ENCODE measurements at regions not wholly inside any gene's neighbourhood (a gene's known extent, or its start where the extent isn't known, plus 50 kb on each side); places are given as distances from the start of the nearest gene placed in this dataset.

DNA sequence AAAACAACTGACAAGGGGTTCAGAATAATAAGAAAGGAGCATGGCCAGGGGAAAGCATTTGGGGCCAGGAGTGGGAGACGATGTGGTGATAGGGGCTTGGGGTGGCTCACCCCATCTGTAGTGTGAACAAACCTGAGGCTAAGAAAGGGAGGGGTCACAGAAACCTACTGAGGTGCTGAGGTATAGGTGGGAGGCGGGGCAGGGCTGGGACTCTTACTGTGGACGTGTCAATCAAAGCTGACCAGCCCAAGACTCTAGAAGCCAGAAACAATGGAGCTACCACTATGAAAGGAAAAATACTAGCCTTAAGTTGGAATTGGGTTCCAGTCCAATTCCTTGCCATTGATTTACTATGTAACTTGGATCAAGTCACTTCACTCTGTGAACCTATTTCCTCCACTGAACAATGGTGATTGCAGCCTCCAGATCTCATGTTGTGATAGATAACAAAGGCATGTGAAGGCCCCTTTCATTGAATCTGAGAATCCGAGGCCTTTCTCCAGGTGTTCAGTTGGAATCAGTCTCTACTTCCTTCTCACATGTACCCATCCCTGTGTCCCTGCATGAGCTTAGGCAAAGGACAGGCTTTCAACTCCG lies 260.9 kb upstream of the HES1 start:
- DNase-seq (ENCODE audit: low read depth) = no peak

DNA sequence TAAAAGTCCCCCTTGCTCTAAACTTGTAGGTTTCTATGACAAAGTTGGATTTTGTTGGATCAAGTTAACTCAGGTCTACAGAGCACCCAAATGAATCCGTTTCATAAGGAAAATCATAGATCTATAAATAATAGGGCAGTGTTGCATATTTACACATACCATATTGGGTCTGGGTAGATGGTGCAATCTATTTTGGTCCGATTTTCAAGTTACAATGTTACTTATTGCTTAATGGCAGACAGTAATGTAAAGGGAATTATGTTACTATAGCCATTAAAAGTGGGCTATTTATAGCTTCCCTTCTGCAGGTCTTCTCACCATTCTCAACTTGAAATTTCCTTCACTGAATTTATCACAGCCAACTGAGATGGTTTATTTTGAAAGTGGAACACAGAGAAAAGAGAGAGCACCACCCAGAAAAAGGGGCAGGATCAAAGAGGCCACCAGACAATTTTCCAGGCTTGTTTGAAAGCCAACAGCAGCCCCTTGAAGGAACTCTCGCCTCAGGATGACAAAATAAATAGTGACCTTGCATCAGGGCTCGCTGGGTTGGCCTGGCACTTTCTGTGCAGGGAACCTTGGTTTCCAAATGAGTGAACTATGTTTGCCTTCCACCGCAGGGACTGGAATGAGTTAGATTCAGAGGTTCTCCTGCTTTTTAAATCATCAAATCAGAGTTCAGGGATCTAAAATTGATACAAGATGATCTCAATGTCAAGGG lies 260.2 kb upstream of the HES1 start:
- no peak for DNase-seq (ENCODE audit: low read depth)

DNA sequence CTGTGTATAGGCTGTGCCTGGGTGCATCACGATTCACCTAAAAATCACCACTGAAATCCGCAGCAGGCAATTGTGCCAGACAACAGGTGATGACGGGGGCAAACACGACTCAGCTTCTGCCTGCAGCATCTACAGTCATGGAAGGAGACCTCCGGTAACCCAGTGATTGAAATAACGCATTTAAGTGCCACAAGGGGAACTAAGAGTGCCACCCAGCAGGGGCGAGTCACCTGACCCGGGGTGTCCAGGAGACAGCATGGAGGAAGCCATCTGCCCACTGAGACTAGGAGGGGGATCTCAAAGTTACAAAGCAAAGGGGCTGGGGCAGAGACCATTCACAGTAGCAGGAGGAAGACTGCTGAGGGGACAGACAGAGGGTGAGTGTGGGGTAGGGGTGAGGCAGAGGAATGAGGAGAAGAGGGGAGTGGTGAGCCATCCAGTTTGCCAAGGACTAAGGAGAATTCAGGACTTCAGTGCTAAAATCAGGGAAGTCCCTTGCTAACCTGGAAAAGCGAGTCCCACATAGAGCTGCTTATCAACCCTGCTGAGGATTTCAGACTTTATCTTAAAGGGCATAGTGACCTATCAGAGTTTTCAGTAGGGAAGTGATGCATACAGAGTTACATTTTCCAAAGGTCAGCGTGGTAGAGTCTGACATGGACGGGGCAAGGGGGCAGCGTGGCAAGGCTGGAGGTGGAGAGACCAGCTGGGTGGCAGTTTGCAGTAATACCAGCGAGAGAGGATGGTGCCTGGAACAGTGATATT lies 256.7 kb upstream of the HES1 start:
- DNase-seq (ENCODE audit: low read depth) = no peak

DNA sequence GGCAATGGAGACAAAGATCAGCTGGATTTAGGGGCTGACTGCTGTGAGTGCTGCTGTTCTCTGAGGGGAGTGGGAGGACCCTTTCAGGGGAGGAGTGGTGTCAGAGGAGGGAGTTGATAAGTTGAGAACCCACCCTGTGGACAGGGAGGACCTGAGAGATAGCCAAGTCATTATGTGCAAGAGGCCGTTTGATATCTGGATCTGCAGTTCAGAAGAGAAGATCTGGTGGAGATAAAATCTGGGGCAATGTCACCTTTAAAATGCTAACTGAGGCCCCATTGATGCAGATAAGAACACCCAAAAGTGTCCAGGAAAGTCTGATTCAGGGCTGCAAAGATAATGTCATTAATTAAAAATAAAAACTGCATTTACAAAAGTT lies 256.1 kb upstream of the HES1 start:
- no peak for DNase-seq (ENCODE audit: low read depth)

DNA sequence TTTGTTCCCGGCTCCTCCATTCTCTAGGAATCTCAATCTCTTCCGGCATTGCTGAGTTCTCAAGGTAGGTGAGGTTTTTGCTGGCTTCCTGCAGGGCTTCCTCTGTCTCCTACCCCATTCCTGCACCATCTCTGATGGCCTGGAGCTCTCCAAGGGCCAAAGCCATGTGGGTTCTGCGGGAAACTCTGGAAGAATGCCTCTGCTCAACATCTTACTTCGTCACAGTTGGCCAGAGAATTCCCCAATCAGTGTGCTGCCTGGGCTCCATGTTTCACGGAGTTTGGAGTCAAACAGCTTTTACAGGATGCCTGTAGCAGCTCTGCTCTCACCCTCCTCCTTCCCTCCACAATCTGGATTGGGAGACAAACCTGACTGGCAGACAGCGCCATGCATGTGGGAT lies 253.9 kb upstream of the HES1 start:
- DNase-seq (ENCODE audit: low read depth) = no peak

DNA sequence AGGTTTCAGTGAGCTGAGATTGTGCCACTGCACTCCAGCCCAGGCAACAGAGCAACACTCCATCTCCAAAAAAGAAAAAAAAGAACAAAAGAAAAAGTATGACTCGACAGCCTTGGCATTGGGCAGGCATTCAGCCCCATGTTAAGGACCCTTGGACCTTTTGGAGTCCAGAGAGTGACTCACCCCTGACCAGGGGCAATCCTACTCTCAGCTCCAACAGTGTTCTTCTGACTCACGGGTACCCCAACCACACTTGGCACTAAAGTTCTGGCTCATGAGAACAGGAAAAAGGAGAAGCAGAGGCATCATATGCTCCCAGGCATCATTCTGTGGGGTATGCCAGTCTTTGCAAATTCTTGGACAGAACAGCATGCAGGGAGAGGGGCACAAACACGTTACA lies 252.4 kb upstream of the HES1 start:
- no peak for DNase-seq (ENCODE audit: low read depth)

DNA sequence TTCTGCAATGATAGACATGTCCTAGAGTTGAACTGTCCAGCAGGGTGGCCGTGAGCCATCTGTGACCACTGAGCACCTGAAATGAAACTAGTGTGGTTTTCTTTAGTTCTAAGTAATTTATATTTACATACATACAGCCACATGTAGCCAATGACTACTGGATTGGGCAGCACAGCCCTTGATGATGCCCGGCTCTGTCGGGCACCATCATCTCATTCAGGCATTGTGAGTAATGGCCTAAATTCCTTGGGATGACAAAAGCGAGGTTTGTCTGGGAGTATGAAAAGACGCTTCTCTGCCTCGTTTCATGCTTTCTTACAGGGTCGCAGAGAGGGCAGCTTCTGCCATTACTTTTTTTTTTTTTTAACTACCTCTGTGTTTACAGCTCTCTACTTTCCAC lies 251.9 kb upstream of the HES1 start:
- DNase-seq (ENCODE audit: low read depth) = no peak

DNA sequence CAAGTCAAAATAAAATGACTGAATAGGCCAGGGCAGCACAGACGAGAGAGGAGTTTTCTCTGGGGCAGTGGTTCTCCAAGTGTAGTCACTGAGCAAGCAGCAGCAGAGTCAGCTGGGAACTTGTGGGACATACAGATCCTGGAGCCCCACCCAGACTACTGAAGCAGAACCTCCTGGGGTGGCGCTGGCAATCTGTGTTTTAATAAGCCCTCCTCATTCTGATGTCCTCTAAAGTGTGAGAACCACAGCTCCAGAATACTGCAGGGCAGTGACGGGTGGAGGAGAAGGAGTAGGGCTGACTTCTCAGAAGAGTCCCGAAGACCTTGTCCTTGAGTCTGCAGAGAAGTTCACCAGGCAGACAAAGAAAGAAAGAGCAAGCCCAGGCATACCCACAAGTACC lies 251.3 kb upstream of the HES1 start:
- no peak for DNase-seq (ENCODE audit: low read depth)

DNA sequence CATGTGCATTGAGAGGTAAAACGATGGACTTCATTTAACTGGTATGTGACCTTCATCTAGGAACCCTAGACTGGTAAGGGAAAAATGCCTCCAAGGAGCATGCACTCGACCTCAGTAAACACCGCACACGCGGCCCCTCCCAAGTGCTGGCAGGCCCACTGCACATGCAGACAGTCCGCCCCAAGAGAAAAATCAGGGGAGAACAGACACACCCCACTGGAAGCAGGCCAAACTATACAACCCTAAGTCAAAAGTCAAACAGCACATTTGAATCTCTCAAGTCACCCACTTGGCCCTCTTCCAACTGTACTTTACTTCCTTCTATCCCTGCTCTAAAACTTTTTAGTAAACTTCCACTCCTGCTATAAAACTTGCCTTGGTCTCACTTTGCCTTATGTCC lies 250.1 kb upstream of the HES1 start:
- no peak for DNase-seq (ENCODE audit: low read depth)

DNA sequence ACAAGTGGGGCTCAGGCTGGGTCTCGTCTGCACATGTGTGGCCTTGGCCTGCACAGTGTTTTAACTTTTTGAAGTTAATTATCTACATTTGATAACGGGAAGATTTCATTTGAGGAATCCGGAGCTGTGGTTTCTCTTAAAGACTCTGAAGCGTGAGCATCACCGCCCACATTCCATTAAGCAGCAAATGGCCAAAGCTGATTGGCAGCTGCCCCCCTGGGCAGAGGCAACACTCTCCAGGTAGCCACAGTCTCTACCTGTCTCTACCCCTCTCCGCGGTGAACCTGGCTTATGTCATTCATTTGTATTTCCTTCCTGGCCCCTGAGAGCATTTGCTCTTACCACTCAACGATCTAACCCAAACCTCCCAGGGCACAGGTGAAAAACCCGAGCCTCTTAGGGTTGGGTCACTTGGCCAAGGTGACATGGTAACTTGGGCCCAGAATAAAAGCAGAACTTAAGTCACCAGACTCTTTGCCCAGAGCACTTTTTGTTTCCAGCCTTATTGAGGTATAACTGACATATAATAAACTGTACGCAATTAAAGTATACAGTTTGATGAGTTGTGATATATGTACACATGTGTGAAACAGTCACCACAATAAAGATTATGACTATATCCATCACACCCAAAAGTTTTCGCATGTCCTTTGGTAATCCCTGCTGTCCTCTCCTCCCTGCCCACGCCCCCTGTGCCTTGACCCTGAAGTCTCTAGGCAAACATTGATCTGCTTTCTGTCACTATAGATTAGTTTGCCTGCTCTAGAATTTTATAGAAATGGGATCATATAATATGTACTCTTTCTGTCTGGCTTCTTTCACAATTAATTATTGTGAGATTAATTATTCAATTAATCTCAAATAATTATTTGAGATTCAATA lies 245.7 kb upstream of the HES1 start:
- DNase-seq (ENCODE audit: low read depth) = no peak

DNA sequence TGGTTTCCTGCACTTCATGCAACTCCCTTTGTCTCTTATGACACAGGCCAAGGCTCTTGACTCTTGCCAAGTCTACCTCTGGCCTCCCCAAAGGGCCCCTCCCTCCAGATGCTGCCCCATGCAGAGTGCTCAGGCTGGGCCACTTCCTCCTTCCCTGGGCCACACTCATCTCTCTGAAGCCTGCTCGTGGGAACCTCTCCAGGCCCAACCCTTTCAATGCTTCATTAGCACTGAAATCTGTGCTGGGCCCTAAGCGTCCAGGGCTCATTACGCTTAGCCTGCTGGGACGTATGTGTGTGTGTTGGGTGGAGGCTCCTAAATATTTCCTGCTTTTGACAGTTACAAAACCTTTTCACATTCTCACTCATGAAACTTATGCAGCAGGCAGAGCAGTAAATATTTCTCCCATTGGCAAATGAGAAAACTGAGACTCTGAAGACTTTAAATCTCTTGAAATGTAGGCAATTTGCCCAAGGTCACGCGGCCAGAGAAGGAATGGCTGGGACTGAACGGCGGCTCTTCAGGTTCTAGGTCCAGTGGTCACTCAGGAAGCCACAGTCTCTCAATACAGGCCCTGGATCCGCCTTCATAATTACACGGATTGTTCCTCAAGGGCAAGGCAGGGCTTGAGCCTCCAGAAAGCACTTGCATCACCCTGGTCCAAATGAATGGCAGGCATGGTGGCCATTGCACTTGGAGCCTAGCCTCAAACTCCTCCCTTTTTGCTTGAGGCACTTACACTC lies 241.7 kb upstream of the HES1 start:
- DNase-seq (ENCODE audit: low read depth) = no peak

DNA sequence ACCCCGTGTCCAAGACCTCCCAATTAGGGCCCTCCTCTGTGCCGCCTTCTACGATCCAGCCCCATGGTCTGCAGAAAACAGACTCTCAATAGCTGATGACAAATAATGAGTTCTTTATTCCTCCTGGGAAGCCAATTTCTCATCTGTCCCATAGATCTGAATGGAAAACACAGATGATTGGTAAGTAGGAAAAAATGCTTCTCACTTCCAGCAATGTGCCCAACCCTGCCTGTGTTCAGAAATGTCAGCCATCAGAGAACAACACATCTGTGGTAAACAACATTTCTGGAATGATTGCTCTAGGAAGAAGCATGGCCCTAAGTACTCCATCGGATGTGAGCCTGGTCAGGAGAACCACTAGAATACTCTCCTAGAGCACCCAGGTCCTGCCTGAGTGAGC lies 240.5 kb upstream of the HES1 start:
- no peak for DNase-seq (ENCODE audit: low read depth)

DNA sequence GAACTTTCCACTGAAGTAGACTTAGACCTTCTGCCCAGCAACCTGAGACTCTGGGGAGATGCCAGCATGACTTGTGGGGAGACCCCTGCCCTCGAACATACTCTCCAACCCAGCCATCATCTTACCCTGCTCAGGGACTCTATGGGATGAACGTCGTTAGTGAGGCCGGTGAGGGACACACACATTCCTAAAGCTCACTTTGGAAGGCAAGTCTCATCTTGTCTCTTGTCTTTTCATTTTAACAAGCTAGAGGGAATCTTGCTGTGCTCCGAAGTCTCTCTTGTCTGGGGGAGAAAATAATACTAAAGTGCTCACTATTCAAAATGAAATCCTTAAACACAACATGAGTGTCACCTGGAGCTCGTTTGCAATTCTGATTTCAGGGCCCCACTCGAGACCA lies 239.5 kb upstream of the HES1 start:
- no peak for DNase-seq (ENCODE audit: low read depth)

DNA sequence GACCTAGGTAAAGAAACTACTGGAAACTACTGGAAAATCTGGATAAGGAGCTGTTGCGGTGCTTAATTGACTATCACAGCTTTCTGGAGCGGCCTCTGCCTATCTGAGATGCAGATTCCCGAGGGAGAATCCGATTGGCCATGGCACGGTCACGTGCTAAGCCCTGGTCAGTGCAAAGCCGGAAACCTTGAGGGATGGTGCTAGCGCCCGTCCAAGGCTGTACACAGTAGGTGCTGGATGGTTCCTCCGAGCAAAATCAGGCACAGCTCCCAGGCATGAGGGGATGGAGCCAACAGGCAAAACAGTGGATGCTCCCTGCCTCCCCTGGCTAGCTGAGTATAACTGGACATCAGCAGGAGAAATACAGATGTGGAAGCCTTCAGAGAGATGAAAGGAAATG lies 238.7 kb upstream of the HES1 start:
- no peak for DNase-seq (ENCODE audit: low read depth)

DNA sequence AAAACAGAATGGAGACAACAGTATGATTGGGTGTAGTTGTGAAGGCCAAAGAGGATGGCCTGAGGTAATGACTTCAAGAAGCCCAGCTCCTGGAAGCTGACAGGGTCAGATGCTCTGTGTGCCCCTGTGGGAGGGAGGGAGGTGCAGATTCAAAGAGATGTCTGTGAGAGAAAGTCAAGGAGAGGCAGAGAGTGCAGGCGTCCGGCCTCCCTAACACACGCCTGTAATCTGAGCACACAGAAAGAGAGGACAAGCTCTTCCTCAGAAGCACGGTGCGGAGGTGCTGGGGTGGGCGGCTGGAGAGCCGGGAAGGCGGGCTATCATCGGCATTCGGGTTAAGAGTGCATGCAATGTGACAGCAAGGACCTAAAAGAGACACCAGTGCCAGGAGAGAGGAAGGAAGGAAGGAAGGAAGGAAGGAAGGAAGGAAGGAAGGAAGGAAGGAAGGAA lies 238.2 kb upstream of the HES1 start:
- DNase-seq (ENCODE audit: low read depth) = no peak

DNA sequence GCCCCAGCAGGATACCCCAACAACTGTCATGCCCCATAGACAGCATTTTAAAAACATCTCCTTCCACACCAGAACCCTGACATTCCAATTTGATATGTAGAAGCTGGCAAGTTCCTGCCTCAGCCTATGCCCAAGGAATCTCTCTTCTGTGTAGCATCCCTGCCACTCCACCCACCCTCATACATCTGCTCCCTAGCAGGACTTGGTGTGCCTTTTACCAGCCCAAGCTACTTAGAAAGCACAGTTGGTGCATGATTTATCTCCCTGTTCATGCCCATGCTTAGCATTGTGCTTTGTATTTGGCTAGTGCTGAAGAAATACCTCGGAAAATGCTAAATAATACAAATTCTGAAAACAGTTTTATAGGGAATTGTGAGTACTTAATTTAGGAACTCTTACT lies 236.9 kb upstream of the HES1 start:
- no peak for DNase-seq (ENCODE audit: low read depth)

DNA sequence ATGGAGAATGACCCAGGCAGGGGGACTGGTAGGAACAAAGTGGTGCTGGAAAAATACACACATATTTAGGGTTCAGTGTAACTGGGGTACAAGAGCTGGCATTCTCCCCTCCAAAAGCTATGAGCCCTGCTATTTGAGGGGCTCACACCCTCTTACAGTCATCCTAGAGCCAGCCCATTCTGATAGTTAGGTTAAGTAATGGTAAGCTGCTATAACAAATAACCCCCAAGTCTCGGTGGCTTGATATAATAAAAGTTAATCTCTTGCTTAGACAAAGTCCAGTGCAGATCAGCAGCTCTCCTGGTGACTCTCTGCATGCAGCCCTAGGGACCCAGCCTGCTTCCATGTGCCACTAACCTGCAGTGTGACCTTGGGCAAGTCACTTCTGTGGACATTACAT lies 234.9 kb upstream of the HES1 start:
- no peak for DNase-seq (ENCODE audit: low read depth)

DNA sequence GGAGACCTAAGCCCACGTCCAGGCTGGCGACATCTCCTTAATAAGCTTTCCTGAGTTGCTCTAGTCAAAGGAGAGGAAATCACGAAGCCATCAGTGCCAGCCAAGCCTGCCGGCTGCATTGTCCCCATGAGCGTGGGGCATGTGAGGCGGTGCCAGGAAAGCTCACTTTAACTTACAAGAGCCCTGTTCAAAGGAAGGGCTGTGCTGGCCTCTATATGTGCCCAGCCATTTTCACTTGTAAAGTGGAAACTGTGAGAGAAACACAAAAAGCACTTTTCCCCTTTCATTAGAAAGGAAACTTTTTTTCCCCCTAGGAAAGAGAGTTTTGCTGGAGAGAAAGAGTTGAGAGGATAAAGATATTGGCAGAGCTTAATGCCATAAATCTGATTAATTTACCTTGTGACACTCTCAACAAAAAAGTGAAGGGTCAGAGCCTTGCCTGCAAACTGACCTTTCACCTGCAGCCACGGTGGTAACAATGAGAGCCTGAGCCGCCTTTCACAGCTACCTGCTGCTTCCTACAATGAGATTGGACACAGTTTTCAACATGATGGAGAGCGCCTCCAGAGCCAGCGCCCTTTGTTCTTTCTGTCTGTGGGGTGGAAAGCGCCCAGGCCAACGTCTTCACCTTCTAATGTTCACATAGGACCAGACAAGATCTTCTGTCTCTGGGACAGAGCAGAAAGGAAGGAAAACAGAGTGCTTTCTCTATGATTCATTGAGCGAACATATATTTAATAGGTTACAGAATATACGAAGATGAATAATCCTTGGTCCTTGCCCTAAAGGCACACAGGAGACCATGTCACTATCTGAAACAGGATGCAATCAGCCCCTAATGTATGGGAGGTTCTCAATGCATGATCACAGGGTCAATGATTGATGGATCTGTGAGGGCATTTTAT lies 233.1 kb upstream of the HES1 start:
- no peak for DNase-seq (ENCODE audit: low read depth)

DNA sequence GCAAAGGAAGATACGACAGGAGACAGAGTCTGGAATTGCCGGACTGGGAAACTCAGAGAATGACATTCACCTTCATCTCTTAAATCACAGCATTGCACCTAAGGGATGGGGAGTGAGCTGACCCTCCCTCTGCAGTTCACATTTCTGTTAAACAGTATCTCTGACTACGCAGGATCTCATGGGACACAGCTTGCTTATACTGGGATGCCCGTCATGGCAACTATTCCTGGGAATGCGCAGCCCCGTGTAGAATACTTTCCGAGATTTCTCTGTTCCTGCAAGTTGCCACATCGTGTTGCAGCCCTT lies 232.5 kb upstream of the HES1 start:
- no peak for DNase-seq (ENCODE audit: low read depth)

DNA sequence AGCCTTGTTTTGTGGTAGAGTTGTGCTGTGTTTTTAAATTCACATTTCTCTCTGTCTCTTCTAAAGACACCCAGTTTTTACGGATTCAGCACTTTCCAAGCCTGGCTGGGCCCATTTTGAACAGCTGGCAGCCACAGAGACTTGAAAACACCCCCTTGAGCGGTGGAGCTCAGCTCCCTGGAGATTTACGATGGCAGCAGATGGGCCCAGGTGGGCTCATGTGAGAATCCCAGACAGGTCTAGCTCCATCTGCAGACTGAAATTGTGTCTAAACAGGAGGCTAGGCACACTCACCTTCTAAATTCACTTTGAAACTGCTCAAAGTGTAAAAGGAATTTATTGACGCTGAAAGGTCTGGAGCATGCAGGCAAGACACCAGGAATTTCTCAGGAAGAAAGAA lies 232.0 kb upstream of the HES1 start:
- DNase-seq (ENCODE audit: low read depth) = no peak
